HG03045 (cell line): ENCODE measurements at regions not wholly inside any gene's neighbourhood (a gene's known extent, or its start where the extent isn't known, plus 50 kb on each side); places are given as distances from the start of the nearest gene placed in this dataset.

Experiments
- ATAC-seq: cut with Tn5 transposase; IDR thresholded peaks from one replicate; pipeline ENCODE4 v1.9.1; 2021; ENCODE audit warnings: mild to moderate bottlenecking, moderate library complexity; ENCODE audit not compliant: unreplicated experiment

GRCh38 chr20:19945732-19946670 is 71.2 kb upstream of the NAA20 start:
- no peak for ATAC-seq

- ATAC-seq, result peak; percentile 67
These were observed 69.4 kb upstream of the NAA20 start for GRCh38 chr20:19947611-19948264.

GRCh38 chr20:19949195-19949867 is 67.8 kb upstream of the NAA20 start:
- no peak for ATAC-seq

GRCh38 chr20:19950042-19950441 is 67.1 kb upstream of the NAA20 start:
- no peak for ATAC-seq

GRCh38 chr20:19952392-19952791 is 64.8 kb upstream of the NAA20 start:
- ATAC-seq, result no peak

GRCh38 chr20:19953606-19954005 is 63.6 kb upstream of the NAA20 start:
- ATAC-seq, result no peak

GRCh38 chr20:19956976-19957375 is 60.2 kb upstream of the NAA20 start:
- no peak for ATAC-seq

- no peak for ATAC-seq
These were observed 58.9 kb upstream of the NAA20 start for GRCh38 chr20:19958219-19958618.

GRCh38 chr20:19958928-19959327 is 58.2 kb upstream of the NAA20 start:
- ATAC-seq, result no peak

GRCh38 chr20:19960745-19961144 is 56.4 kb upstream of the NAA20 start:
- no peak for ATAC-seq

- no peak for ATAC-seq
These were observed 55.9 kb upstream of the NAA20 start for GRCh38 chr20:19961293-19961692.

- ATAC-seq, result no peak
These were observed 54.2 kb upstream of the NAA20 start for GRCh38 chr20:19962958-19963357.

- no peak for ATAC-seq
These were observed 52.6 kb upstream of the NAA20 start for GRCh38 chr20:19964289-19965265.

- no peak for ATAC-seq
These were observed 50.3 kb upstream of the NAA20 start for GRCh38 chr20:19966840-19967239.
